Esophagus squamous epithelium (tissue), 5 donors: ENCODE measurements at regions not wholly inside any gene's neighbourhood (a gene's known extent, or its start where the extent isn't known, plus 50 kb on each side); places are given as distances from the start of the nearest gene placed in this dataset.

Source experiments
- DNase-seq: peaks from one replicate; lab custom pipeline; 2025; lab: John Stamatoyannopoulos, UW
- H3K27ac ChIP-seq, 4 donors: fragments of 200-600 bp; sonication (generic); one replicate each; pipeline ENCODE4 v1.5.1; 2016 to 2019; ENCODE audit warnings: mild to moderate bottlenecking in 1 of 4
- H3K27me3 ChIP-seq, 4 donors: fragments of 200-600 bp; sonication (generic); 1 replicate in 3 of 4; 2 replicates in 1 of 4; pipeline versions ENCODE4 v1.5.1 to v1.6.0; 2017 to 2021; ENCODE audit warnings: antibody characterized with exemption in 1 of 4
- H3K36me3 ChIP-seq, 3 donors: fragments of 200-600 bp; sonication (generic); one replicate each; pipeline ENCODE4 v1.5.1; 2016 to 2019
- H3K4me1 ChIP-seq, 3 donors: fragments of 200-600 bp; sonication (generic); one replicate each; pipeline ENCODE4 v1.5.1; 2017 to 2019
- H3K4me3 ChIP-seq, 4 donors: fragments of 200-600 bp; sonication (generic); 1 replicate in 3 of 4; 2 replicates in 1 of 4; pipeline ENCODE4 v1.5.1; 2016 to 2019; ENCODE audit warnings: mild to moderate bottlenecking in 2 of 4, moderate library complexity in 1 of 4
- H3K9me3 ChIP-seq, 3 donors: fragments of 200-600 bp; sonication (generic); one replicate each; pipeline ENCODE4 v1.5.1; 2016 to 2019
- CTCF ChIP-seq, 6 experiments: fragments of 450-650 bp in 4 of 6; fragments of 200-600 bp in 2 of 6; sonication (generic) in 2 of 6; IDR thresholded peaks; one replicate each; pipeline ENCODE4 v1.5.1; 2016 to 2019; ENCODE audit warnings: antibody characterized with exemption in 6 of 6, mild to moderate bottlenecking in 4 of 6, moderate library complexity in 4 of 6
- POLR2A ChIP-seq, 4 donors: fragments of 450-650 bp; IDR thresholded peaks; one replicate each; pipeline ENCODE4 v1.6.1; 2017; ENCODE audit warnings: antibody characterized with exemption in 4 of 4, mild to moderate bottlenecking in 4 of 4, moderate library complexity in 3 of 4
- WGBS, 2 donors: methylation state at CpG; one replicate each; pipeline ENCODE4 v1.1.5; 2018; 5-methylcytosine and 5-hydroxymethylcytosine counted together
- intact Hi-C: fragments of 100-400 bp; cut with DNase I; formaldehyde crosslinking; loops from one replicate; pipeline ENCODE4 v1.15.0; 2022
- donor health status: DM: yes; HTN: yes; CAD: no.

- intact Hi-C loops, result no loop called here
- Histone ChIP-seq H3K9me3 (no peaks in the 10 kb centered on the region), H3K4me3 (no peak overlapping the region), H3K27ac (no peak overlapping the region), H3K27me3 (no peaks in the 10 kb centered on the region), H3K4me1 (no peaks in the 10 kb centered on the region), H3K36me3 (no peaks in the 10 kb centered on the region)
- 61 to 75% methylated on average over 1 of the region's 1 CpG for WGBS, 2 donors
- no peak for DNase-seq
- TF ChIP-seq POLR2A (IDR thresholded peaks at IDR 0.05), result no peak
These were observed 1497.4 kb upstream of the CADM2 start for GRCh38 chr3:83461411-83461810.

GRCh38 chr3:83477563-83477962 lies 1481.2 kb upstream of the CADM2 start:
- Histone ChIP-seq H3K4me3 (no peak overlapping the region), H3K27ac (no peak overlapping the region), H3K36me3 (no peaks in the 10 kb centered on the region), H3K27me3 (no peaks in the 10 kb centered on the region), H3K9me3 (no peaks in the 10 kb centered on the region), H3K4me1 (no peaks in the 10 kb centered on the region)
- intact Hi-C loops, result no loop called here
- 86 to 92% methylated on average over 13 of the region's 13 CpGs for WGBS, 2 donors
- no peak for DNase-seq
- TF ChIP-seq POLR2A (IDR thresholded peaks at IDR 0.05) (no peak), CTCF (IDR thresholded peaks at IDR 0.05) (no peak)

DNA sequence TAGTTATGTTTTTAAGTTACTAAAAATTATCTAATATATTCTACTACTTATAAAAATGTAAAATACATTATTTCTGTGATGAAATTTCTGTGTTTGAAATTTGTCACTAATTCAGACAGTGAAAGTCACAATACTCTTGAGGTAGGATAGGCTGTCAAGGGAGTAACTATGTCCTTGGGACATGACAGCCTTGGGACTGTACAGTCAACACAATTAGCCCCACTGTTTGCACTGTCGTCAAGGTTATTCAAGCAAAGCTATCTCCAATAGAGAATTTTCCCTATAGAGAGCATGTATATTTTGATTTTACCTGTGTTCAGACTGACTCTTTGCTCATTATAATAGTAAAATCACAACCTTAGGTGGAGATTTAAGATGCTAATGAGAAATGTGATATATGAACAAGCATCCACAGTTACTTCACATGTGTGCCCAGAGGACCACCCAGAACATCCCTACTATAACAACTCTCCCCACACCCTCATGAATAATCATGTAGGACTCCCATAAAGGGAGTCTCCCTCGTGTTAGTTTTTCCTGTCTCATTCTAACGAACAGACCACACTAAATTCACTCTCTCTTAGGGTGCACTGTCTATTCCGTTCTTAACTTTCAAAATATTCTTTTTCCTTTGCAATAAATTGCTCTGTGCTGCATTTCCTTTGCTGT lies 1476.3 kb upstream of the CADM2 start:
- 60 to 65% methylated on average over 4 of the region's 4 CpGs for WGBS, 2 donors
- no peaks in the 10 kb centered on the region for H3K36me3 ChIP-seq
- no peak overlapping the region for H3K27ac ChIP-seq
- H3K4me1 ChIP-seq, result no peaks in the 10 kb centered on the region
- H3K9me3 ChIP-seq, result no peaks in the 10 kb centered on the region
- intact Hi-C loops, result no loop called here
- no peak overlapping the region for H3K4me3 ChIP-seq
- DNase-seq, result no peak
- no peak for TF ChIP-seq POLR2A (IDR thresholded peaks at IDR 0.05)
- no peak for TF ChIP-seq CTCF (IDR thresholded peaks at IDR 0.05)
- no peaks in the 10 kb centered on the region for H3K27me3 ChIP-seq

DNA sequence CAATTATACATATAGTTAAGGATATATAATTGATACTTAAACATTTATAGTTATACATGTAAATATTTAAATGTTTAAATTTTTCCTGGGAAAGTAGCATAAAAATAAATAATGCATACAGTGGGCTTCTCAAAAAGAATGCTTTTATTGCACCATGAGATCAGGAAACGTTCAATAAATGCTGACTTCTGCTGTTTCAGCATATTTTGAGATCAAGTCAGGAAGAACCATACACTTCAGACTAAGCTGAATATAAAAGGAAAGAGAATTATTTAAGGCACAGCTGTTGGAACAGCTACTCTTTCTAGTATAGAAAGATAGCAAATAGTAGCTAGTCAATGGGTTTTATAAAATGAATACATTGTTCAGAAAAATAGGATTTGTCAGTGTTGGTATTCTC lies 1462.3 kb upstream of the CADM2 start:
- no peaks in the 10 kb centered on the region for H3K36me3 ChIP-seq
- no peak overlapping the region for H3K27ac ChIP-seq
- 13 to 22% methylated on average over 1 of the region's 1 CpG for WGBS, 2 donors
- no peaks in the 10 kb centered on the region for H3K9me3 ChIP-seq
- no peaks in the 10 kb centered on the region for H3K27me3 ChIP-seq
- no peak for DNase-seq
- no peaks in the 10 kb centered on the region for H3K4me1 ChIP-seq
- H3K4me3 ChIP-seq, result no peak overlapping the region
- no peak for TF ChIP-seq CTCF (IDR thresholded peaks at IDR 0.05)
- TF ChIP-seq POLR2A (IDR thresholded peaks at IDR 0.05), result no peak
- intact Hi-C loops, result no loop called here

DNA sequence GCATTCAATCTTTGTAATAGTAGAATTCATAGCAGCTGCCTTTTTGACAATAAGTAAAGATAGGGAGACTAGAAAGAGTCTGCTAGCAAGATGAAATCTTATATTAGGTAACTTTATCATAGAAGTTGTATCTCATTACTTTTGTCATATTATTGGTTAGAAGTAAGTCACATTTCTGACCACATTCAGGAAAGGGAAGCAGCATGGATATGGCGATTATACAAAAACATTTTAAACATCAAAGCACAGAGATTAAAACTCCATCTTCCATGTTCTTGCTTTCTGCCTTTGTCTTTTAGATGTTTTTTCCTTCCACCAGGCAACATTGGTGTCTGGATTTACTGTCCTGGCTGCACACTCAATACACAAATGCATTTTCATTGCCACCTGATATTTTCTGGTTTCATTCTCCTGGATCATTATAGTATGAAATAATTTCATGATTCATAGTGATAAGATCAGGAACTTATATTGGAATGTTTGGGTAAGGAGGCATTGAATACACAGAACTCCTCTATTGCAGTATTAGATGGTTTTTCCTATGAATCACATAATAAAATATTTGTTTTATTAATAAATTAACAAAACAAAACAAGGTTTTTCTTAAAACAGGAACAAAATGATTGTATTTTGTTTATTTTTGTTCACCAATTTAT lies 1460.3 kb upstream of the CADM2 start:
- TF ChIP-seq POLR2A (IDR thresholded peaks at IDR 0.05), result no peak
- no peak for TF ChIP-seq CTCF (IDR thresholded peaks at IDR 0.05)
- Histone ChIP-seq H3K4me3 (no peak overlapping the region), H3K27ac (no peak overlapping the region), H3K9me3 (no peaks in the 10 kb centered on the region), H3K27me3 (no peaks in the 10 kb centered on the region), H3K4me1 (no peaks in the 10 kb centered on the region), H3K36me3 (no peaks in the 10 kb centered on the region)
- intact Hi-C loops, result no loop called here
- 67 to 69% methylated on average over 1 of the region's 1 CpG for WGBS, 2 donors
- DNase-seq, result no peak
